Activated CD4-positive, alpha-beta T cell treated with anti-CD3 and anti-CD28 coated beads, Interleukin-2, amount 10 ng/mL, durations not matched to agents 7 days and 5 days (primary cell): ENCODE measurements at regions not wholly inside any gene's neighbourhood (a gene's known extent, or its start where the extent isn't known, plus 50 kb on each side); places are given as distances from the start of the nearest gene placed in this dataset.

ENCODE experiments used
- CTCF ChIA-PET: fragments of 350-600 bp; sonication (Branson Sonifier 250); formaldehyde crosslinking; loops from one replicate; lab custom pipeline; 2021; ENCODE audit warnings: antibody characterized with exemption; lab: Charles Lee
- POLR2A ChIA-PET: fragments of 350-600 bp; sonication (Branson Sonifier 250); formaldehyde crosslinking; loops from one replicate; lab custom pipeline; 2021; ENCODE audit warnings: antibody characterized with exemption; lab: Charles Lee
- DNase-seq: peaks from one replicate; pipeline ENCODE4 v3.0.0-alpha.2; 2020
- H3K27ac Mint-ChIP-seq: one replicate; pipeline ENCODE4 v1.8.0; 2021; ENCODE audit warnings: mild to moderate bottlenecking, moderate library complexity, mixed read lengths
- H3K27me3 Mint-ChIP-seq: one replicate; pipeline ENCODE4 v1.8.0; 2021; ENCODE audit warnings: mixed read lengths
- H3K36me3 Mint-ChIP-seq: one replicate; pipeline ENCODE4 v1.8.0; 2021; ENCODE audit warnings: low read depth, mixed read lengths
- H3K4me1 Mint-ChIP-seq: one replicate; pipeline ENCODE4 v1.8.0; 2021; ENCODE audit warnings: mixed read lengths
- H3K4me3 Mint-ChIP-seq: one replicate; pipeline ENCODE4 v1.8.0; 2021; ENCODE audit warnings: mild to moderate bottlenecking, moderate library complexity, mixed read lengths
- H3K9me3 Mint-ChIP-seq: one replicate; pipeline ENCODE4 v1.8.0; 2021; ENCODE audit warnings: mixed read lengths

DNA sequence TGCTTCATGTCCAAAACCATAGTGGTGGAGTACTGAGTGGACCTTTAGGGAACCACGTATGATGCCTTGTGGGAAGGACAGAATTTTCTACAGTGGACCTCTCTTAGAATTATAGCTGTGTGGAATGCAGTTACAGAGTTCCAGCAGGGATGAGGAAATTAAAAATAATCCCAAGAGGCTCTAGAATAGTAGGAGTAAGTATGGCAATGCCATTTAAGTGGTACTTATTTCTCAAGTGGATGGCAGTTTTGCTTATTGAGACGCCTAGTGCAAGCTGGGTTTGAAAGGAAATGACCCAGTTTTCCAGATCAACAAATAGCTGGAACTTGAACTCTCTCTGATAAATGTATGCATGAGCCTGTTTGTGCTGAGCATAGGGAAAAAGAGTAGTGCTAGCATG is 431.6 kb downstream of the PRR16 start:
- no peaks in the 10 kb centered on the region for H3K4me1 Mint-ChIP-seq
- no peaks in the 10 kb centered on the region for H3K9me3 Mint-ChIP-seq
- no peaks in the 10 kb centered on the region for H3K36me3 Mint-ChIP-seq
- no peak for DNase-seq
- H3K4me3 Mint-ChIP-seq: no peak overlapping the region
- CTCF ChIA-PET: no interaction called here
- no peaks in the 10 kb centered on the region for H3K27me3 Mint-ChIP-seq
- no peak overlapping the region for H3K27ac Mint-ChIP-seq
- POLR2A ChIA-PET: no interaction called here

DNA sequence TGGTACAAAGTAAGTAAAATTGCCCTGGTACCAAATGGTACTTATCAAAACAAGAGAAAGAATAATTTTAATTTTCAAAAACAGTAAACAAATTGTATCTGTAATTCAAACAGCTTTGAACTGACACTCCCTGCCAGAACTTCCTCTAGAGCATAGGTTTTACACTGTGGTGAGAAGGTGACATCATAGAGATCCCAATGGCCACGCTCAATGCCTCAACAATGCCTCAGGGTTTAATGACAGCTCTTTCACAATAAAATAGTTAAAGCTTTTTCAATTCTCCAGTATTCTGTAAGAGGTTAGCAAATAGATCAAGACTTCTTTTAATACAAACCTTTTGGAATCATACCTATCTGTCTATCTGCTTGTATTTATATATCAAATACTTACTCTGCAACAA is 437.1 kb downstream of the PRR16 start:
- DNase-seq: no peak
- ChIA-PET POLR2A (no interaction called here), CTCF (no interaction called here)
- no peaks in the 10 kb centered on the region for H3K27me3 Mint-ChIP-seq
- no peaks in the 10 kb centered on the region for H3K9me3 Mint-ChIP-seq
- H3K27ac Mint-ChIP-seq: no peak overlapping the region
- no peak overlapping the region for H3K4me3 Mint-ChIP-seq
- H3K4me1 Mint-ChIP-seq: no peaks in the 10 kb centered on the region
- no peaks in the 10 kb centered on the region for H3K36me3 Mint-ChIP-seq

DNA sequence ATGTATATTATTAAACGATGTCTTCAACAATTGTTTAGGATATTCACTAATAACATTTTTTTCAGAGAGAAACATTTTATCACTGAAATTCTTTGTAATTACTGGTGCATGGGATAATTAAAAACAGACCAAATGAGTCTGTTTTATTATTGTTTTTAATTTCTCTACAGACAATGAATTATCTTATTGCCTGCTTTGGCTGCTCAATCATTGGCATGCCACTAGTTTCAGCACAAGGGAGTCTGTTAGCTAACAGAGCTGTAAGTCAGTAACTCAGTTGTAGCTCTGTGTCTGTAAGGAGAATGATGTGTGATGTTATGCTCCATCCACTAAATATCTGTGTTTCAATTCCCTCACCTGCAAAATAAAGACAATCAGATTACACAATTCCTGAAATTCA is 443.9 kb downstream of the PRR16 start:
- no peaks in the 10 kb centered on the region for H3K9me3 Mint-ChIP-seq
- no peaks in the 10 kb centered on the region for H3K4me1 Mint-ChIP-seq
- H3K27ac Mint-ChIP-seq: no peak overlapping the region
- no peaks in the 10 kb centered on the region for H3K27me3 Mint-ChIP-seq
- H3K4me3 Mint-ChIP-seq: no peak overlapping the region
- ChIA-PET CTCF (no interaction called here), POLR2A (no interaction called here)
- no peaks in the 10 kb centered on the region for H3K36me3 Mint-ChIP-seq
- DNase-seq: no peak

DNA sequence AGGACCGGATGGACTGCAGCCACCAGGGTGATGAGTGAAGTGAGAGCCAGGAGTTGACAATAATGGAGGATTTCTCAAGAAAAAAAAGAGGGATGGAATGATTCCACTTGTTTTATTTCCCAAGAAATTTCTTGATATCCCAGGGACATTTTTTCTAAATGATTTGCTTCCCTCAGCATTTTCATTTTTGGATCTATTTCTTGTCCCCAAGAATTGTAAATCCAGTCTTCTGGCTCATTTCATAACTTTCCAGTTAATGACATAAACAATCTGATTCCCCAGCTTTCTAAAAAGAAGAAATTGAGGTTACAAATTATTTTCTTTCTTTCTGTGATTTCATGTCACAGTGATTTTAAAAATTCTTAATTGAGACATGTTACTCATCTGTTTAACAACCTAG is 446.5 kb downstream of the PRR16 start:
- POLR2A ChIA-PET: no interaction called here
- Mint-ChIP-seq H3K36me3 (no peaks in the 10 kb centered on the region), H3K27ac (no peak overlapping the region), H3K27me3 (no peaks in the 10 kb centered on the region), H3K4me1 (no peaks in the 10 kb centered on the region), H3K9me3 (no peaks in the 10 kb centered on the region), H3K4me3 (no peak overlapping the region)
- DNase-seq: no peak
- CTCF ChIA-PET: no interaction called here

DNA sequence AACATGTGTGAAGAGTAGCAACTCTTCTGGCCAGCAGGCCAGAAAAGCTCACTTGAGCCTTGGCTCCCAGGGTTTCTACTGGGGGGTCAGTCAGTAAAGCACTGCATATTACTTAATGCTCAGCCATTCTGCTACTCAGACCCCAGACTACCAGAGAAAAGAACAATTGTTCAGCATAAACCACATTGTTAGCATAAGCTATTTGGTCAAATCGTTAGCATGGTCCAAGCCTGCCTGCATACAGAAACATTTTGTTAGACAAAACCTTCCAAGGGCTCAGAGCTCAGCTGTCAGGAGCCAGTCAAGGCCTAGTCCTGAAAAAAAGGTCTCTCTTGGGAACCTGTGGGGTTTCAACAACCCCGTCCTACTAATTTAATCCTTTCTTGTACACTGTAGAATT is 449.3 kb downstream of the PRR16 start:
- POLR2A ChIA-PET: no interaction called here
- H3K4me1 Mint-ChIP-seq: no peaks in the 10 kb centered on the region
- H3K27me3 Mint-ChIP-seq: no peaks in the 10 kb centered on the region
- CTCF ChIA-PET: no interaction called here
- H3K36me3 Mint-ChIP-seq: no peaks in the 10 kb centered on the region
- H3K9me3 Mint-ChIP-seq: no peaks in the 10 kb centered on the region
- H3K4me3 Mint-ChIP-seq: no peak overlapping the region
- H3K27ac Mint-ChIP-seq: no peak overlapping the region
- no peak for DNase-seq

DNA sequence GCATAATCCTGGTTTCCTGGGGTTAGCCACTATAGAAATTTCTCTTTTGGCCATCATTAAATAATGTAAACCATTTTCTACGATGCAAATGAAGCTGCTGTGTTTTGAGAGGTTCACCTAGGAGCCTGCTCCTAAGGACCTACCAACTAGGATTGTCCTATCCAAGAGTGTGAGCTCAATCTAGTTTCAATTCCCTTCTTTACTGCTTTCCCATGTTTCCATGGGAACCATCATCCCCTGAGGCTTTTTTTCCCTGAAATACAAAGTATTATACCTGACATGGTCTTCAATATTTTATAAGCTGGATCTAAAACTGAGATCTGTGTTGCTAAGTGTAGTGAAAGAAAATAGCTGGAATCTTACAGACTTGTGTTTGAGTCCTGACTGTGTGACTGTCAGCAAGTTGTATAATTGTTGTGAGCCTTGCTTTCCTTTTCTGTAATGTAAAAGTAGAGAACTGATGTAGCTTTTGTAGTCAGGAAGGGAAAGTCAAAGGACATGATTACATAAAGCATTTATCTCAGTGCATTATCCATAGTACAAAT is 453.2 kb downstream of the PRR16 start:
- CTCF ChIA-PET: no interaction called here
- H3K27ac Mint-ChIP-seq: no peak overlapping the region
- no peaks in the 10 kb centered on the region for H3K4me1 Mint-ChIP-seq
- no peaks in the 10 kb centered on the region for H3K9me3 Mint-ChIP-seq
- H3K36me3 Mint-ChIP-seq: no peaks in the 10 kb centered on the region
- H3K27me3 Mint-ChIP-seq: no peaks in the 10 kb centered on the region
- H3K4me3 Mint-ChIP-seq: no peak overlapping the region
- DNase-seq: no peak
- POLR2A ChIA-PET: no interaction called here

DNA sequence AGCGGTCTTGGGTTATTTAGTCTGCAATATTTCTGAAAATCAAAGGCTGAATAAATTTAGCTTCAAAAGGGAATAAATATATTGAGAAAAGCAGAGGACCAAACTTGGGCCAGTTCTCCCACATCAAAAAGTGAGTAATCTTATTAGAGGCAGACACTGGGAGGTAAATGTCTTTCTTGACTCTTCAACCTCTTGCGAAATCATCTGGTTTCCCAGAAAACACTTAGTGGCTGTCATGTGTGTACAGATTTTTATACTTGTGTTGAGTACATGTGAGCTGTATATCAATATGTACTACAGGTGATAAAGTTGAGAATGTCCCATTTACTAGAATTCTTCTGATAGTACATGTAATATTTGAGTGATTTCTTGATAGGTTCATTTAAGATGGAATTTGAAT is 454.9 kb downstream of the PRR16 start:
- H3K4me1 Mint-ChIP-seq: no peaks in the 10 kb centered on the region
- no peak overlapping the region for H3K4me3 Mint-ChIP-seq
- no peak overlapping the region for H3K27ac Mint-ChIP-seq
- no peaks in the 10 kb centered on the region for H3K36me3 Mint-ChIP-seq
- H3K27me3 Mint-ChIP-seq: no peaks in the 10 kb centered on the region
- POLR2A ChIA-PET: no interaction called here
- CTCF ChIA-PET: no interaction called here
- DNase-seq: no peak
- H3K9me3 Mint-ChIP-seq: no peaks in the 10 kb centered on the region

DNA sequence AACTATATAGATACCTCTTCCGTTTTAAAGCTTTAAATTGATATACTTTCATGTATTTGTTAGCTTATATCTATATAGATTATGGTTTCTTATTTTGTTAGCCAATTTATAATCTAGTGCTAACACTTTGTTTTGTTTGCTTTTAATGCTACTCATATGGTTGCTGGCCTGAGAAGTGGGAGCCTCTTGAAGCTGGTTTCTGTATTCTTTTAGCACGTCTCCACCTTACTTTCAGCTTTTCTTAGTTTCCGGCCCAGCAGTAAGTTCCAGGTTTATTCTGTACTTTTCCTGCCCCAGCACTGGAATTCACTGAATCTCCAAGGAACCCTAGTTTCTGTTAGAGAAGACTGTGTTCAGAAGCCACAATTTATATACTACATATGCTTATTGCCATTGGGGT is 458.9 kb downstream of the PRR16 start:
- Mint-ChIP-seq H3K9me3 (no peaks in the 10 kb centered on the region), H3K27ac (no peak overlapping the region), H3K27me3 (no peaks in the 10 kb centered on the region), H3K36me3 (no peaks in the 10 kb centered on the region), H3K4me1 (no peaks in the 10 kb centered on the region), H3K4me3 (no peak overlapping the region)
- no peak for DNase-seq
- ChIA-PET POLR2A (no interaction called here), CTCF (no interaction called here)

DNA sequence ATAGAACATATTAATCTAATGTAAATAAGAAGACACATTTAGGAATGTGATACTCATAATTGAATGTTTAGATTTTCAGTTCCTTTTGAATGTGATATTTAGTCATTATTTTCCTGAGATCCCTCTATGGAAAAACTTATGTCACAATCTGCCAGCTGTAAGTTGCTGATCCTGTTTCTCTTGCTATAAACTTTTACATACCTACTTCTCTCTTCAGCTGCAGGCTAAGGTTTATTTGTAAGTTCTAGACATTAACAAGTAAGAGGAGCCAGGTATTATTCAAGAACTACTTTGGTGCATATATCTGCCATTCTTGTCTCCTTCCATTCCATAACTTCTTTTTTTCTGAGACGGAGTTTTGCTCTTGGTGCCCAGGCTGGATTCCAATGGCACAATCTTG is 462.4 kb downstream of the PRR16 start:
- Mint-ChIP-seq H3K27ac (no peak overlapping the region), H3K4me1 (no peaks in the 10 kb centered on the region), H3K4me3 (no peak overlapping the region), H3K36me3 (no peaks in the 10 kb centered on the region), H3K27me3 (no peaks in the 10 kb centered on the region), H3K9me3 (no peaks in the 10 kb centered on the region)
- DNase-seq: no peak
- ChIA-PET POLR2A (no interaction called here), CTCF (no interaction called here)

DNA sequence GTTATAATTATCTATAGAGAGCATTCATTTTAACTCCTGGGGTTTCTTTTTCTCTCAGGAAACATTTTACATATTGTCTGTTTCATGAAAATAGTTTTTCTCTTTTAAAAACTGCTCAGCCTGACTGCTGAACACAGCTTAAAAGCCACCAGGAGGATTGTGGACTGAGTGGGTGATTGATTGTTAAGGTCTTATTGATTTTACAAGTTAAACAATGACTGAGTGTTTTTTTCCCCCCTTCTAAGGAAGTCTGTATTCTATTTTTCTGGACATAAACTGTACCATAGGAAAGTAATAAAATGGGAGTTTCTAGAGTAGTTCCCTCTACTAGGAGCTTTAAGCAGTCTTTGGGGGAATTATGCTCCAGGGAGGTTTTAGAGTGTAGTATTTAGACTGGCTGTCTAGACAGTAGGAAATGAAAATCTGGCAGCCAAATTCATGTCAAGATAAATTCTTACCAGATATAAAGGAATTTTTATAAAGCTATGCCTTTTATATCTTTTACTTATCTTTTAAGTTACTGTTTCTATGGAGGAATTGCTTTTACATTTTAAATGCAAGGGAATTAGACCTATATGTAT is 463.9 kb downstream of the PRR16 start:
- no peak overlapping the region for H3K4me3 Mint-ChIP-seq

DNA sequence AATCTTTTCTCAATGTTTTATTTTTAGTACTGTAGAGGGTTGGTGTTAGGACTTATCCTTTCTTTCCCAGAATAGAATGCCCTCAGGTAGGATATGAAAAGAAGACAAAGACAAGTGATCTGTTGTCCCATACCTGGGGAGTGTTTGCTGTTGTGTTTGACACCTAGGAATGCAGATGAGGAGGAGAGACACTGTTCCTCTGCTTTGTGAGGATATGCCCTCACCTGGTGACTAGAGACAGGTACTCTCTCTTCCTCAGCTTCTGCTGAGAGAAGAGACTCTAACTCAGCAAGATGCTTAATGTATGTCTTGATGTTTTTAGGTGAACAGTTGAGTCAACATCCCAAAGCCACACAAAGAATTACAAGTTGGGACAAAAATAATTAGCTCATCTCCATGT is 468.4 kb downstream of the PRR16 start:
- ChIA-PET POLR2A (no interaction called here), CTCF (interaction anchor here (1.1 kb wide), 1 partner anchor 14 kb away, joined by 3 read pairs; no protein-coding TSS in a partner anchor)
- no peak for DNase-seq
- Mint-ChIP-seq H3K27ac (no peak overlapping the region), H3K36me3 (no peaks in the 10 kb centered on the region), H3K4me1 (no peaks in the 10 kb centered on the region), H3K27me3 (no peaks in the 10 kb centered on the region), H3K9me3 (peaks cover 3% of the 10 kb centered on the region), H3K4me3 (no peak overlapping the region)

More for the DNA sequence above, 463.9 kb downstream of the PRR16 start:
- Mint-ChIP-seq H3K4me1 (no peaks in the 10 kb centered on the region), H3K27ac (no peak overlapping the region), H3K36me3 (no peaks in the 10 kb centered on the region), H3K9me3 (no peaks in the 10 kb centered on the region), H3K27me3 (no peaks in the 10 kb centered on the region)
- ChIA-PET CTCF (no interaction called here), POLR2A (no interaction called here)
- no peak for DNase-seq

DNA sequence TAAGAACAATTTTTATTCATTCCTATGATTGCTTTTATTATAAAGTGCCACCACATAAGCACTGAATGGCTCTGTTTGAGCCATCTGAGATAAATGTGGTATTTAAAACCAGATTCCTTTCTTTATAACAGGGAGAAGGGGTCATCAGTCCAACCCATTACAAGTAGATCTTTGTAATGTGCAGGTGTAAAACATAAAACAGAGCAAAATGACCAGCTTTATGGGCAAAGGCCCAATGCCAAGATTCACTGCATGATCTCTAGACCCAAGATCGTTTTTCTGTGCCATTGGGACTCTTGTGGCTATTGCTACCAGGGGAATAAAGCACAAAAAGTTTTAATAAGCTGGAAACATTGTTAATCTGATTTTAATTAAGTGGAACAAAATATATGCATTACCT is 469.9 kb downstream of the PRR16 start:
- H3K4me1 Mint-ChIP-seq: no peaks in the 10 kb centered on the region
- no peaks in the 10 kb centered on the region for H3K27me3 Mint-ChIP-seq
- no peak for DNase-seq
- H3K4me3 Mint-ChIP-seq: no peak overlapping the region
- H3K9me3 Mint-ChIP-seq: peaks cover 3% of the 10 kb centered on the region
- no peaks in the 10 kb centered on the region for H3K36me3 Mint-ChIP-seq
- ChIA-PET CTCF (no interaction called here), POLR2A (no interaction called here)
- no peak overlapping the region for H3K27ac Mint-ChIP-seq

DNA sequence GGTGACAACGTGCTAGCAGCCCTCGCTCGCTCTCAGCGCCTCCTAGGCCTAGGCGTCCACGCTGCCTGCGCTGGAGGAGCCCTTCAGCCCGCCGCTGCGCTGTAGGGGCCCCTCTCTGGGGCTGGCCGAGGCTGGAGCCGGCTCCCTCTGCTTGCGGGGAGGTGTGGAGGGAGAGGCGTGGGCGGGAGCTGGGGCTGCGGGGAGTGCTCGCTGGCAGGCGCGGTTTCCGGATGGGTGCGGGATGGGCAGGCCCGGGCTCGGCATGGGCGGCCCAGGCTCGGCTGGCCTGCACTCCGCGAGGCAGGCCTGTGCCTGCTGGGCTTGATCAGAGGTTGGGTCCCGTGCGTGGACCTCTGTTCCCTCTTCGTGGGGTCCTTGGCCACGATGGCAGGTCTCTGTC is 472.6 kb downstream of the PRR16 start:
- H3K4me1 Mint-ChIP-seq: no peaks in the 10 kb centered on the region
- no peak for DNase-seq
- no peaks in the 10 kb centered on the region for H3K27me3 Mint-ChIP-seq
- no peaks in the 10 kb centered on the region for H3K36me3 Mint-ChIP-seq
- ChIA-PET CTCF (no interaction called here), POLR2A (no interaction called here)
- no peak overlapping the region for H3K4me3 Mint-ChIP-seq
- peaks cover 3% of the 10 kb centered on the region for H3K9me3 Mint-ChIP-seq
- H3K27ac Mint-ChIP-seq: no peak overlapping the region

DNA sequence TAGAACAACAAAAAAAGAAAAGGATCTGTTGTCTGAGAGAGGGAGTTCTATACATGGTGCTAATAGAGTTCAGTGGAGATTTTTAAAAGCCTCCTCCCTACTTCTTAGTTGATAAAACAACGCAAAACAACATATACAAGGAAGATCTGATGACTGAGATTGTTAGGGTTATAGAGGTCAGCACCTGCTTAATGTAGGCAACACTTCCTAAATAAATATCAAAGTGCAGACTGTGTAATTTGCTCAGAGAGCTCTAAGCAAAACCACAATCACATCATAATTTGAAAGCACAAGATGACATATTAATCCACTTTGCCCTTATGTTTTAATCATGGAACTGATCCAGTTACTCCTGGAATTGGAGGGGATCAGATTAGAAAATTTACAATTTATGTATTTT is 474.5 kb downstream of the PRR16 start:
- Mint-ChIP-seq H3K4me3 (no peak overlapping the region), H3K36me3 (no peaks in the 10 kb centered on the region), H3K27me3 (no peaks in the 10 kb centered on the region), H3K9me3 (peaks cover 3% of the 10 kb centered on the region), H3K4me1 (no peaks in the 10 kb centered on the region), H3K27ac (no peak overlapping the region)
- CTCF ChIA-PET: no interaction called here
- no peak for DNase-seq
- POLR2A ChIA-PET: no interaction called here
